Activated CD4-positive, alpha-beta T cell treated with anti-CD3 and anti-CD28 coated beads, Interleukin-2, amount 10 ng/mL, durations not matched to agents 7 days and 5 days (primary cell): ENCODE measurements at regions not wholly inside any gene's neighbourhood (a gene's known extent, or its start where the extent isn't known, plus 50 kb on each side); places are given as distances from the start of the nearest gene placed in this dataset.
A peak's percentile ranks its signal among the peaks of the same experiment; 100 is the strongest.

Experiments used
- CTCF ChIA-PET: fragments of 350-600 bp; sonication (Branson Sonifier 250); formaldehyde crosslinking; loops from one replicate; lab custom pipeline; 2021; ENCODE audit warnings: antibody characterized with exemption; lab: Charles Lee
- POLR2A ChIA-PET: fragments of 350-600 bp; sonication (Branson Sonifier 250); formaldehyde crosslinking; loops from one replicate; lab custom pipeline; 2021; ENCODE audit warnings: antibody characterized with exemption; lab: Charles Lee
- DNase-seq: peaks from one replicate; pipeline ENCODE4 v3.0.0-alpha.2; 2020
- H3K27ac Mint-ChIP-seq: one replicate; pipeline ENCODE4 v1.8.0; 2021; ENCODE audit warnings: mild to moderate bottlenecking, moderate library complexity, mixed read lengths
- H3K27me3 Mint-ChIP-seq: one replicate; pipeline ENCODE4 v1.8.0; 2021; ENCODE audit warnings: mixed read lengths
- H3K36me3 Mint-ChIP-seq: one replicate; pipeline ENCODE4 v1.8.0; 2021; ENCODE audit warnings: low read depth, mixed read lengths
- H3K4me1 Mint-ChIP-seq: one replicate; pipeline ENCODE4 v1.8.0; 2021; ENCODE audit warnings: mixed read lengths
- H3K4me3 Mint-ChIP-seq: one replicate; pipeline ENCODE4 v1.8.0; 2021; ENCODE audit warnings: mild to moderate bottlenecking, moderate library complexity, mixed read lengths
- H3K9me3 Mint-ChIP-seq: one replicate; pipeline ENCODE4 v1.8.0; 2021; ENCODE audit warnings: mixed read lengths

DNA sequence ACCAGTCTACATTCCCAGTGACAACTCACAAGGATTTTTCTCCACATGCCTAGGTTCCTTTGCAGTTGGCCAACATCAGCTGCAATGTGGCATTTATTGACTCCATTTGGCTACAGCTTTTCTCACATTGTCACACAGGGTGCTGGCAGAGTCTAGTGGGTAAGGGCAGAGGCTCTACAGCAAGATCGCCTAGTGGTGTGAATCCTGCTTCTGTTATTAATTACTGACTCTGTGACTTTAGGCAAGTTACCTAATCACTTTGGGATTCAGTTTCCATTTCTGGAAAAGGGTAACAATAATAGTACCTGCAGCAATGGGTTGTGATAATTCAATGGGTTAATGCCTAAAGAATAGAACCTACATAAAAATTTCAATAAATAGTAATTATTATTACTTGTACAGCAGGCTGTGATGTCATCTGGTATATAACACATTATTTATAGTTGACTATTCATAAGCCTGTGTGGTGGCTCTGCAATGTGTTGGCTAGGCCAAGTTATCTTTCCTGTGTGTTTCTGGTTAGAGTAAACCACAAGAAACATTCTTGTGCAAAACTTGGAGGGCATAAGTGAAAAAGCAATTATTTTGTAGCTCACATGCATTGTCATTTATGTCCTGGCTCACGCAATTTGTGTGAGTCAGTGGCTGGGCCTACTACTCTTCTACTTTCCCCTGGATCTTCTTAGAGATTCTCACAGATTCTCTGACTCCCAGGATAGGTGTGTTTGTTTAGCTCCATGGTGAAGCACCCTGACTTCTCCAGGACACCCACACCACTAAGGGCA is 59.5 kb downstream of the PTGS2 start:
- ChIA-PET CTCF (interaction anchor here (0.5 to 0.6 kb wide), 2 partner anchors 23 to 269 kb away, joined by 3 to 4 read pairs; no protein-coding TSS in a partner anchor), POLR2A (no interaction called here)
- Mint-ChIP-seq H3K9me3 (peaks cover 3% of the 10 kb centered on the region), H3K4me3 (no peak overlapping the region), H3K27ac (no peak overlapping the region), H3K4me1 (peaks cover 35% of the 10 kb centered on the region), H3K27me3 (peaks cover 13% of the 10 kb centered on the region), H3K36me3 (no peaks in the 10 kb centered on the region)
- DNase-seq, result peak; percentile 24

DNA sequence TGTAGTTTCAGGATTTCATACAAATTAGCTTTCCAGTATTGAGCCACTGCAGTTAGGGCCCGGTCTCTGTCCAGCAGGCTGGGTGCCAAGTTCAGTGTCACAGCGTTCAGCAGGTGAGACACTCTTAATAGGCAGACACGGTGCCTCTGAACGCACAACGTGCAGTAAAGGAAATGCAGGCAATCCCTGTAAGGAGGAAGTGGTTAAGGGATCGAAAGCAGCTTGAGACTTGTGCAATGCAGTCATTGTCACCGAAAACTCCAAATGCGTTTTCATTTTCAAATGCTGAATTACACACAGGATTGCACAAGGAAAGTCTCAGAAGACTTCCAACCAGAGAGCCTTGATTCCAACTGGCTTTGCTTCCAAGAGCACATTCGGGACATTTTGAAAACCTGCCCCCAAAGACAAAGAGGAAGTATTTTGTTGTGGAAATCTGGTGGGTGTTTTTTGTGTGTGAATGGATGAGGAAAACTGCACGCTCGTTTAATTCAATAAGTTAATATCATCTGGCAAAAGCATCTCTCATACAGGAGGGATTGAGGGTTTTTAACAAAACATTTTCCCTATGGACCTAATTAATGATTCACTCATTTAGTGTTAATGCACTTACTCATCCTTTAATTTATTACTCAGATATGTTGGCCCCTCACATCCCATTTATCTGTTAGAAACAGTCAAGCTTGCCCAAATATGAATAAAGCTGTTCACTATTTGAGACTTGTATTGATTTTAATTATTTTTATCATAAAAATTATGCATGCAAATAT is 61.6 kb downstream of the PTGS2 start:
- Mint-ChIP-seq H3K4me3 (peak overlapping the region; percentile 60), H3K9me3 (peaks cover 3% of the 10 kb centered on the region), H3K27ac (peak overlapping the region; percentile 82), H3K27me3 (peaks cover 14% of the 10 kb centered on the region), H3K4me1 (peaks cover 52% of the 10 kb centered on the region), H3K36me3 (no peaks in the 10 kb centered on the region)
- peak; percentile 70 for DNase-seq
- POLR2A ChIA-PET, result no interaction called here
- CTCF ChIA-PET, result interaction anchor here (1.5 kb wide), 1 partner anchor 244 kb away, joined by 3 read pairs; the partner anchor contains the start of gene TPR

GRCh38 chr1:186617926-186618325 is 62.3 kb downstream of the PTGS2 start:
- ChIA-PET CTCF (interaction anchor here (1.5 kb wide), 1 partner anchor 243 kb away, joined by 3 read pairs; the partner anchor contains the start of gene TPR), POLR2A (no interaction called here)
- no peak for DNase-seq
- Mint-ChIP-seq H3K27me3 (peaks cover 14% of the 10 kb centered on the region), H3K27ac (peak overlapping the region; percentile 50), H3K9me3 (peaks cover 3% of the 10 kb centered on the region), H3K4me1 (peaks cover 53% of the 10 kb centered on the region), H3K4me3 (peak overlapping the region; percentile 40), H3K36me3 (no peaks in the 10 kb centered on the region)

DNA sequence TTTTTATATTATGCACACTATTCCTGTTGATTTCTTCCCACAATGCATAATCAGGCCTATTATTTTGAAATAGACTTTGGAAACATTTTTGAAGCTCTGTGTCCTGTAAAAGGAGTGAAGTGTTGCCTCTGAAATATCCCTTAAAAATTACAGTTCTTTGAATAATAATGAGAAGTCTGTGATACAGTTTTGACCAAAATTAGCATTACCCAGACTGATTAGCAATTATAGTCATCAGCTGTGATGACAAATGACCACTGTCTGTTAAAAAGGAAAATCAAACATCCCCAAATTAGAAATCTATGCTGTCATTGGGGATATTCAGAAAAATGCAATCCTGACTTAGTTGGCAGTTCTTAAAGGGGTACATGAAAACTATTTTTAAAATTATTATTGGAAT is 63.7 kb downstream of the PTGS2 start:
- Mint-ChIP-seq H3K4me3 (no peak overlapping the region), H3K9me3 (peaks cover 3% of the 10 kb centered on the region), H3K27ac (no peak overlapping the region), H3K4me1 (peaks cover 50% of the 10 kb centered on the region), H3K36me3 (peaks cover 2% of the 10 kb centered on the region), H3K27me3 (peaks cover 20% of the 10 kb centered on the region)
- no peak for DNase-seq
- CTCF ChIA-PET, result no interaction called here
- POLR2A ChIA-PET, result no interaction called here

- POLR2A ChIA-PET, result no interaction called here
- peak overlapping the region; percentile 9 for H3K4me3 Mint-ChIP-seq
Observed at GRCh38 chr1:186615332-186615731, 64.9 kb downstream of the PTGS2 start.

DNA sequence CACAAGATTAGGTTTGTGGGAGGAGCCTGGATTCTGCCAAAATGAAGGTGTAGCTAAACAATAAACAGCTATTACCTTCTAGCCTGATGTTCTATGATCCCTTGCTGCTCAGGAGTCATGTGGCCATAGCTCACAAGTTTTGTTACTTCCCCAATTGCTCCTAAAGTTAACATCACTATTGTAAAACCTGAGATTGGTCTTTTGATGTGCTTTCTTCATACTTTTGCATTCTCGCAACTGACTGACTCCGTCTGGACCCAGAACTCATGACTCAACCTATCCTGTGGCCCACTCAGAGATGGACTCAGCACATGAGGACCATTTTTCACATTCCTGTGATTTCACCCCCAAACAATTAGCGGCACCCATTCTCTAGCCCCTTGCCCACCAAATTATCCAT is 69.1 kb downstream of the PTGS2 start:
- ChIA-PET CTCF (no interaction called here), POLR2A (no interaction called here)
- Mint-ChIP-seq H3K27ac (no peak overlapping the region), H3K36me3 (peaks cover 2% of the 10 kb centered on the region), H3K27me3 (peaks cover 35% of the 10 kb centered on the region), H3K4me1 (peaks cover 18% of the 10 kb centered on the region), H3K4me3 (no peak overlapping the region), H3K9me3 (no peaks in the 10 kb centered on the region)
- no peak for DNase-seq

More at GRCh38 chr1:186615332-186615731, 64.9 kb downstream of the PTGS2 start:
- Mint-ChIP-seq H3K27me3 (peaks cover 20% of the 10 kb centered on the region), H3K4me1 (peaks cover 41% of the 10 kb centered on the region), H3K36me3 (peaks cover 2% of the 10 kb centered on the region), H3K27ac (peak overlapping the region; percentile 37), H3K9me3 (peaks cover 3% of the 10 kb centered on the region)
- no peak for DNase-seq
- CTCF ChIA-PET, result interaction anchor here (1.4 kb wide), 1 partner anchor 119 kb away, joined by 3 read pairs; no protein-coding TSS in a partner anchor

GRCh38 chr1:186609183-186609582 is 71.0 kb downstream of the PTGS2 start:
- POLR2A ChIA-PET, result no interaction called here
- no peak for DNase-seq
- Mint-ChIP-seq H3K4me1 (peaks cover 7% of the 10 kb centered on the region), H3K27me3 (peaks cover 36% of the 10 kb centered on the region), H3K27ac (no peak overlapping the region), H3K4me3 (no peak overlapping the region), H3K36me3 (peaks cover 2% of the 10 kb centered on the region), H3K9me3 (no peaks in the 10 kb centered on the region)
- CTCF ChIA-PET, result no interaction called here

DNA sequence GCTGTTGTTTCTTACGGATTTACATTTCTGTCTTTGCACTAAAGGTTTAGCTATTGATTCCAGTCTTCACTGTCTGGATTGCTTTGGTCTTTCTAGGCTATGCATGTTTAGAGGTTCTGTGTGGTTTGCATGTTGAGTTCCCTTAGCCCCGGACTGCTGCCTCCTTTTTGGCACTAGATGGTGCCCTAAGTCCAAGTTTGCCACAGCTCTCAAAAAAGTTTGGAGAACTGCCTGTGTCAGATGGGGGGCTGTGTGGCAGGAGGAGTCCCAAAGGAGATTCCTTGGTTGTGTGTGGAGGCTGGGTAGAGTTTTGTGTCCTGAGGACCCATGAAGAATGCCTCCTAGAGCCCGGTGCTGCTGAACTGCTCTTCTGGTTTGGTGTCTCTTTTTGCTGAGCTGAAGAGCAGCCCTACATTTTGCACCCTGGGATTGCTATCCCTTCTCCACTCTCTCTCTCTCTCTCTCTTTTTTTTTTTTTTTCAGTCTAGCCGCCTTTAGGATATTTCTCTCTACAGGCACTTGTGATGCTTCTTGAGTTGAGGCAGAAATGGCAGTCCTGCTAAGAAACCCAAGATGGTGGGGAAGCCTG is 74.4 kb downstream of the PTGS2 start:
- Mint-ChIP-seq H3K9me3 (no peaks in the 10 kb centered on the region), H3K27me3 (peaks cover 42% of the 10 kb centered on the region), H3K4me3 (no peak overlapping the region), H3K4me1 (no peaks in the 10 kb centered on the region), H3K27ac (no peak overlapping the region), H3K36me3 (no peaks in the 10 kb centered on the region)
- ChIA-PET CTCF (interaction anchor here (0.7 to 1.3 kb wide), 3 partner anchors 65 to 200 kb away, joined by 3 read pairs; no protein-coding TSS in a partner anchor), POLR2A (no interaction called here)
- peak; percentile 51 for DNase-seq

DNA sequence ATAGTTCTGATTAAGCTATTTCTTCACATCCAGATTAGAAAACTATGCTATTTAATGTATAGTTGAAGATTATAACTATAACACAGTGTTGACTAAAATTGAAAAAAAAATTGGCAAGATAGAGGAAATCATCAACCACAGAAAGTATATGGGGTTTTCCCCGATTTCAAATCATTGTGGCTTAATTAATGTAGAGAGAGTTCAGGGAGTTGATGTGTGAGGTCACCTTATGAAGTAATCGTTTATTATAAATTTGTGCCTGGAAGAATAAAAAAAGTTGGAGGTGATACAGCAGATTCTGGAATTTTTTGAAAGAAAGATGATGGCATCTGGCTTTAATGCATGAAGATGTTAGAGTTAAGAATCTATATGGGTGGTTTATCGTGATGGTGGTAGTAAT is 84.3 kb downstream of the PTGS2 start:
- H3K4me3 Mint-ChIP-seq, result no peak overlapping the region
- POLR2A ChIA-PET, result no interaction called here
- no peaks in the 10 kb centered on the region for H3K36me3 Mint-ChIP-seq
- H3K27me3 Mint-ChIP-seq, result peaks cover 39% of the 10 kb centered on the region
- H3K4me1 Mint-ChIP-seq, result no peaks in the 10 kb centered on the region
- CTCF ChIA-PET, result no interaction called here
- H3K9me3 Mint-ChIP-seq, result no peaks in the 10 kb centered on the region
- H3K27ac Mint-ChIP-seq, result no peak overlapping the region
- no peak for DNase-seq

GRCh38 chr1:186578325-186579016 is 101.8 kb downstream of the PTGS2 start:
- ChIA-PET POLR2A (no interaction called here), CTCF (no interaction called here)
- no peak for DNase-seq
- Mint-ChIP-seq H3K36me3 (no peaks in the 10 kb centered on the region), H3K4me1 (no peaks in the 10 kb centered on the region), H3K9me3 (no peaks in the 10 kb centered on the region), H3K27me3 (no peaks in the 10 kb centered on the region), H3K27ac (no peak overlapping the region), H3K4me3 (no peak overlapping the region)

DNA sequence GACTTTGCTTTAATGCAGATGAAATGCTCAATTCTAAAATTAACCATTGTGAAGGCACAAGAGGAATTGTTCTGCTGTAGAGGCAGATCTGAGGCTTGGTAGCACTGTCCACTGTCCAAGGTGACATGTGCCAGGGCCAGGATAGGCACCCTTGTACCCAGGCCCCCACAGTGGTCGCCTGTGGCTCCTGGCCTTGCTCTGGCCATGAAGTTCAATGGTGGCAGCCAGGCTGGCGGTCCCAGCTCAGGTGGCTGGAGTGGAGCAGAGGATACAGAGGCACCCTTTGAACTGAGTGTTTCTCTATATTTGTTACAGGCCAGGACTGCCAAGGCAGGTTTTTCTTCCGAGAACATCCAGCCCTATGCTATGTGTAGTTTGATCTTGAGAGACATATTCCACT is 102.6 kb downstream of the PTGS2 start:
- ChIA-PET POLR2A (no interaction called here), CTCF (no interaction called here)
- Mint-ChIP-seq H3K27me3 (no peaks in the 10 kb centered on the region), H3K4me3 (no peak overlapping the region), H3K27ac (no peak overlapping the region), H3K9me3 (no peaks in the 10 kb centered on the region), H3K36me3 (no peaks in the 10 kb centered on the region), H3K4me1 (no peaks in the 10 kb centered on the region)
- no peak for DNase-seq

GRCh38 chr1:186577216-186577615 is 103.0 kb downstream of the PTGS2 start:
- Mint-ChIP-seq H3K27me3 (no peaks in the 10 kb centered on the region), H3K4me1 (no peaks in the 10 kb centered on the region), H3K9me3 (no peaks in the 10 kb centered on the region), H3K4me3 (no peak overlapping the region), H3K27ac (no peak overlapping the region), H3K36me3 (no peaks in the 10 kb centered on the region)
- DNase-seq, result no peak
- CTCF ChIA-PET, result no interaction called here
- POLR2A ChIA-PET, result no interaction called here
